Activated CD4-positive, alpha-beta T cell treated with anti-CD3 and anti-CD28 coated beads for 36 hours (primary cell): ENCODE measurements at regions not wholly inside any gene's neighbourhood (a gene's known extent, or its start where the extent isn't known, plus 50 kb on each side); places are given as distances from the start of the nearest gene placed in this dataset.

Experiments used
- ATAC-seq: fragments of 200-7000 bp; cut with Tn5 transposase; one replicate; pipeline ENCODE4 v1.10.0; 2021; ENCODE audit warnings: mild to moderate bottlenecking, moderate library complexity
- CTCF ChIA-PET: fragments of 350-600 bp; sonication (Branson Sonifier 250); formaldehyde crosslinking; loops from one replicate; lab custom pipeline; 2021; ENCODE audit warnings: antibody characterized with exemption; lab: Charles Lee
- POLR2A ChIA-PET: fragments of 350-600 bp; sonication (Branson Sonifier 250); formaldehyde crosslinking; loops from one replicate; lab custom pipeline; 2021; ENCODE audit warnings: antibody characterized with exemption, inconsistent platforms; lab: Charles Lee
- DNase-seq: peaks from one replicate; pipeline ENCODE4 v3.0.0-alpha.2; 2020
- H3K27ac Mint-ChIP-seq: one replicate; pipeline ENCODE4 v1.8.0; 2021; ENCODE audit warnings: mixed read lengths
- H3K27me3 Mint-ChIP-seq: one replicate; pipeline ENCODE4 v1.8.0; 2021; ENCODE audit warnings: mixed read lengths
- H3K36me3 Mint-ChIP-seq: one replicate; pipeline ENCODE4 v1.8.0; 2021; ENCODE audit warnings: low read depth, mixed read lengths
- H3K4me1 Mint-ChIP-seq: one replicate; pipeline ENCODE4 v1.8.0; 2021; ENCODE audit warnings: mixed read lengths
- H3K4me3 Mint-ChIP-seq: one replicate; pipeline ENCODE4 v1.8.0; 2021; ENCODE audit warnings: mild to moderate bottlenecking, moderate library complexity, mixed read lengths
- H3K9me3 Mint-ChIP-seq: one replicate; pipeline ENCODE4 v1.8.0; 2021; ENCODE audit warnings: low read depth, mixed read lengths
- intact Hi-C, 2 experiments: fragments of 100-400 bp; cut with DNase I in 1 of 2; cut with micrococcal nuclease in 1 of 2; formaldehyde crosslinking; loops; one replicate each; pipeline versions ENCODE4 v1.14.2 to v1.15.1; 2022 to 2024; cut with DNase I, micrococcal nuclease

DNA sequence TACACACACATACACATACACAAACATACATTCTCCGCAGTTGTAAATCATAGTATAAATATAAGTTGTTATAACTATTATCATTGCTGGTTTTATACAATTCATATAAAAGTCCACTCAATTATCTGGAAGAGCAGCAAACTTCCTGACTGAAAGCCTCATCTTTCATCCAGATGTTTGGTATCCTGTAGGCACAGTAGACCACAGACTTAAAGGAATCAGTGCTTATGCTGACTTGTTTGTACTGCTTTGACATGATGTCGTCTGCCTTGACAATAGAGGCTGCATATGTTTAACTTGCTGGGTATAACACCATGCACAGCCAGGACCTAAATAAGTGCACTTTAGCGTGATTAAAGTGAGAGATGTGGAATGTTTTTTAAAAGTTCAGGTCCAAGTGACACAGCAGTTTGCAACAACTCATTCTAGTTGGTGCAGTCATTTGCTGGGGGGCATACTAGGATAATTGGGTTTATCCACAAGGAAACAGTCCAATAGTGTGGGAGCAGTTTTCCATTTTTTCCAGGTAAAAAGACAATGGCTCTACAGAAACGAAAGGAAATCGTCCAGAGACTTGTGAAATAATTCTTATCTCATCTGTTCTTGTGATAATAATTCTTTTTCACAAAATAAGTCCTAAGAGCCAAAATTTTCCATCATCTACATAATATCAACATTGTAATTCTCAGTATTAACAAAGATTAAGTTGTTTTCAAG lies 110.3 kb upstream of the TSPAN2 start:
- DNase-seq (no peak), ATAC-seq (no peak)
- ChIA-PET POLR2A (no interaction called here), CTCF (no interaction called here)
- Mint-ChIP-seq H3K9me3 (no peaks in the 10 kb centered on the region), H3K27me3 (peaks cover 17% of the 10 kb centered on the region), H3K4me3 (no peak overlapping the region), H3K4me1 (no peaks in the 10 kb centered on the region), H3K27ac (no peak overlapping the region), H3K36me3 (no peaks in the 10 kb centered on the region)
- intact Hi-C loops: no loop called here

DNA sequence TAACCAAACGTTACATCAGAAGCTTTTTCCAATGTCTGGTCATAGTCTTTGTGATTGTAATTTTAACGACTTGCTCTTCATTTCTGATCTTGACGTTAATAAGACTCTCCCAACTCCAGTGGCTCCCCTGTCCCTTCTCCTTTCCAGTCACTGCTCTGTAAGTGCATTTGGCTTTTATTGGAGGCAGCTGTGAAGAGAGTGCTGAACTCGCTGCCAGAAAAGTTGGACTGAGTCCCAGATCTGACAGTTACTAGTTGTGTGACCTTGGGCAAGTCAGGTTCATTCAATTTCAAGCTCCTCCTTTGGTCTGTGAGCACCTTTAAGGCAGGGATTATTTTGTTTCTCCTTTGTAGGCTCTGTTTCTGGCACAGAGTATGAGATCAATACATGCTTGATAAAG lies 109.6 kb upstream of the TSPAN2 start:
- Mint-ChIP-seq H3K27ac (no peak overlapping the region), H3K4me1 (no peaks in the 10 kb centered on the region), H3K27me3 (peaks cover 22% of the 10 kb centered on the region), H3K4me3 (no peak overlapping the region), H3K9me3 (no peaks in the 10 kb centered on the region), H3K36me3 (no peaks in the 10 kb centered on the region)
- ChIA-PET POLR2A (no interaction called here), CTCF (no interaction called here)
- ATAC-seq: no peak
- intact Hi-C loops: no loop called here
- no peak for DNase-seq

DNA sequence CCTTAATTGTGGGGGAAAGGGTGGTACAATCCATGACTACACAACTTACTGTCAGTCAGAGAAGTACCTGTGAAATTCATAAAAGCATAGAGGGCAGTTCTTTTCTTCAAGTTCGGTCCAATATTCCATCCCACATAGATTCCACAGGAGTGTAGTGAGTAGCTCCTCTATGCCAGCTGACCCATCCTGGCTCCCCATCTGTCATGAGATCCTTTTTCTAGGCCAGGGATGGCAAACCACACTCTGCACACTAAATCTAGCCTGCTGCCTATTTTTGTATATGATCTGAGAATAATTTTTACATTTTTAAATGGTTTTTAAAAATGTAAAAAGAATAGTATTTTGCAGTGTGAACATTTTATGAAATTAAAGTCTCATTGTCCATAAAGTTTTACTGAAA lies 107.0 kb upstream of the TSPAN2 start:
- intact Hi-C loops: no loop called here
- no peaks in the 10 kb centered on the region for H3K36me3 Mint-ChIP-seq
- DNase-seq (no peak), ATAC-seq (no peak)
- H3K27ac Mint-ChIP-seq: no peak overlapping the region
- no peak overlapping the region for H3K4me3 Mint-ChIP-seq
- H3K27me3 Mint-ChIP-seq: peaks cover 19% of the 10 kb centered on the region
- H3K9me3 Mint-ChIP-seq: no peaks in the 10 kb centered on the region
- POLR2A ChIA-PET: no interaction called here
- no peaks in the 10 kb centered on the region for H3K4me1 Mint-ChIP-seq
- CTCF ChIA-PET: no interaction called here

DNA sequence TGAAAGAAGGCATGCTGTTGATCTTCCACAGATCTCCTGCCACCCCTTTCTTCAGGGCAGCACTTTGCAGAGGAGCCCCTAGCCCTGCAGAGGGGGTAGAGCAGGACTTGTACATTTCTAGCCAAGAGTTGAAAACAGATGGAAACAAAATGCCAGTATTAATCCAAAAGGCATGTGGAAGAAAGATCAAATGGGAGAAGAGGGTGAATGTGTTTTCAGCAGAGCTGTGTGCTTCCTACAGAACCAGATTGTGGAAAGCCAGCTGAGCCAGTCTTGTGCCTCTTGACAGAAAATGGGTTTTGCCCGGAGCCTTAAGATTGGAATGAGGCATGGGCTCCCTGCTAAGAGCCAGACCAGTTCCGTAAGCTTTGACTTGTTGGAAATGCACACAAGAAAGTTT lies 105.2 kb upstream of the TSPAN2 start:
- Mint-ChIP-seq H3K9me3 (no peaks in the 10 kb centered on the region), H3K27me3 (peaks cover 19% of the 10 kb centered on the region), H3K4me3 (no peak overlapping the region), H3K4me1 (no peaks in the 10 kb centered on the region), H3K36me3 (no peaks in the 10 kb centered on the region), H3K27ac (no peak overlapping the region)
- POLR2A ChIA-PET: no interaction called here
- intact Hi-C loops: no loop called here
- ATAC-seq: no peak
- DNase-seq: no peak
- CTCF ChIA-PET: no interaction called here

- Mint-ChIP-seq H3K36me3 (no peaks in the 10 kb centered on the region), H3K9me3 (no peaks in the 10 kb centered on the region)
- POLR2A ChIA-PET: no interaction called here
These were observed 103.9 kb upstream of the TSPAN2 start for GRCh38 chr1:115193046-115193828.

DNA sequence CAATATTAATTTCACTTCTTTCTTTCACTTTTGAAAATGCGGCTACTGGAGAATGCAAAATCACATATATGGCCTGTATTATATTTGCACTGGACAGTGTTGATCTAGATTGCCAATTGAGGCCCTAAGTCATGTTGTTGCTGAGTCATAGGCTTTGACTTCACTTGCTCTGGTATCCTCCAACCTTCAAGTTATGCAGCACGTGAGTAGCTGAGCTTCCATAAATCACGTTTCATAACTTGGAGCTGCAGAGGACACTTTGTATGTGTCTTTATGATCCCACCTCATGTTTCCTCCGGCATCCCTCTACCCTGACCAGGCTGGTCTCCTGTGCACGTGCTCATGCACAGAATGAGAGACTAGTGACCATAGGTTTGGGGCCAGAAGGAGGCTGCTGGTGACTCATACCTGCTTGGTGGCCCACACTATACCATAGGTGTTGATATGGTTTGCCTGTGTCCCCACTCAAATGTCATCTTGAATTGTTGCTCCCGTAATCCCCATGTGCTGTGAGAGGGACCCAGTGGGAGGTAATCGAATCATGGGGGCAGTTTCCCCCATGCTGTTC lies 103.0 kb upstream of the TSPAN2 start:
- ATAC-seq (no peak), DNase-seq (no peak)
- Mint-ChIP-seq H3K27me3 (peaks cover 11% of the 10 kb centered on the region), H3K36me3 (no peaks in the 10 kb centered on the region), H3K4me3 (no peak overlapping the region), H3K4me1 (no peaks in the 10 kb centered on the region), H3K27ac (no peak overlapping the region), H3K9me3 (no peaks in the 10 kb centered on the region)
- intact Hi-C loops: no loop called here
- ChIA-PET POLR2A (no interaction called here), CTCF (interaction anchor here (1.3 kb wide), 1 partner anchor 53 kb away, joined by 4 read pairs; no protein-coding TSS in a partner anchor)

More at GRCh38 chr1:115193046-115193828, 103.9 kb upstream of the TSPAN2 start:
- Mint-ChIP-seq H3K27me3 (peaks cover 15% of the 10 kb centered on the region), H3K4me1 (no peaks in the 10 kb centered on the region), H3K27ac (no peak overlapping the region), H3K4me3 (no peak overlapping the region)
- intact Hi-C loops: no loop called here
- DNase-seq (no peak), ATAC-seq (no peak)
- CTCF ChIA-PET: interaction anchor here (1.3 kb wide), 1 partner anchor 54 kb away, joined by 4 read pairs; no protein-coding TSS in a partner anchor

DNA sequence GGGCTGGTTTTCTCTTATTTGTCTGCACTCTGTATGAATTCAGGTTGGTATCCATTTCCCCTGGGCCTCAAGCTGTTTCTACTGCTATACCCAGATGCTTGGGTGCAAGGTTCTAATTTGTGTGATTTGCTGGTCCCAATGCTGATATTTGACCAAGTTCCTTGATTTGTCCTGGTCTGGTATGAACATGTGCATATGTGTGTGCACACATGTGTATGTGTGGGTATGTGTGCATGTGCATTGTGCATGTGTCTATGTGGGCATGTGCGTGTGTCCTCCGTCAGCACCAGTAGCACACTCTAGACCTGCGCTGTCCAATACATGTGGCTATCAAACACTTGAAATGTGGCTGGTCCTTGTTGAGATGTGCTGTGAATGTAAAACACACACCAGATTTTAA lies 102.4 kb upstream of the TSPAN2 start:
- Mint-ChIP-seq H3K27me3 (peaks cover 11% of the 10 kb centered on the region), H3K4me1 (no peaks in the 10 kb centered on the region), H3K9me3 (no peaks in the 10 kb centered on the region), H3K27ac (no peak overlapping the region), H3K36me3 (no peaks in the 10 kb centered on the region), H3K4me3 (no peak overlapping the region)
- ChIA-PET CTCF (no interaction called here), POLR2A (no interaction called here)
- DNase-seq (no peak), ATAC-seq (no peak)
- intact Hi-C loops: no loop called here

- POLR2A ChIA-PET: no interaction called here
- CTCF ChIA-PET: no interaction called here
- Mint-ChIP-seq H3K4me3 (no peak overlapping the region), H3K9me3 (no peaks in the 10 kb centered on the region), H3K27ac (no peak overlapping the region), H3K27me3 (peaks cover 11% of the 10 kb centered on the region), H3K36me3 (no peaks in the 10 kb centered on the region), H3K4me1 (no peaks in the 10 kb centered on the region)
- ATAC-seq (no peak), DNase-seq (no peak)
- intact Hi-C loops: no loop called here
These were observed 101.4 kb upstream of the TSPAN2 start for GRCh38 chr1:115190540-115191170.

- ATAC-seq: no peak
These were observed 100.7 kb upstream of the TSPAN2 start for GRCh38 chr1:115189814-115190539.

GRCh38 chr1:115188680-115189395 lies 99.5 kb upstream of the TSPAN2 start:
- DNase-seq (no peak), ATAC-seq (no peak)
- H3K36me3 Mint-ChIP-seq: no peaks in the 10 kb centered on the region
- intact Hi-C loops: no loop called here
- H3K4me3 Mint-ChIP-seq: no peak overlapping the region
- no peak overlapping the region for H3K27ac Mint-ChIP-seq
- no peaks in the 10 kb centered on the region for H3K9me3 Mint-ChIP-seq
- ChIA-PET CTCF (no interaction called here), POLR2A (no interaction called here)
- H3K4me1 Mint-ChIP-seq: peaks cover 8% of the 10 kb centered on the region
- peaks cover 5% of the 10 kb centered on the region for H3K27me3 Mint-ChIP-seq

More at GRCh38 chr1:115189814-115190539, 100.7 kb upstream of the TSPAN2 start:
- H3K4me1 Mint-ChIP-seq: peaks cover 1% of the 10 kb centered on the region
- H3K4me3 Mint-ChIP-seq: no peak overlapping the region
- ChIA-PET CTCF (no interaction called here), POLR2A (no interaction called here)
- intact Hi-C loops: no loop called here
- H3K36me3 Mint-ChIP-seq: no peaks in the 10 kb centered on the region
- no peak overlapping the region for H3K27ac Mint-ChIP-seq
- H3K9me3 Mint-ChIP-seq: no peaks in the 10 kb centered on the region
- no peak for DNase-seq
- peaks cover 11% of the 10 kb centered on the region for H3K27me3 Mint-ChIP-seq
